ELF-1 (cell line): ENCODE measurements at regions not wholly inside any gene's neighbourhood (a gene's known extent, or its start where the extent isn't known, plus 50 kb on each side); places are given as distances from the start of the nearest gene placed in this dataset.
"Not testable (repeated sequence)": the region's sequence is repeated elsewhere in the genome, so short reads cannot be mapped to it uniquely, and the experiment has no call there.

Experiments used
- DNase-seq: peaks from one replicate; pipeline ENCODE4 v3.0.0-alpha.2; 2016; ENCODE audit warnings: low read depth, low spot score

- DNase-seq = no peak
Measured at GRCh38 chr12:127779301-127780045, 487.5 kb upstream of the TMEM132C start.

- DNase-seq = no peak
Measured at GRCh38 chr12:127780881-127781280, 486.1 kb upstream of the TMEM132C start.

GRCh38 chr12:127781336-127781735 lies 485.6 kb upstream of the TMEM132C start:
- DNase-seq = no peak

- no peak for DNase-seq
Measured at GRCh38 chr12:127785540-127785939, 481.4 kb upstream of the TMEM132C start.

- DNase-seq = no peak
Measured at GRCh38 chr12:127785986-127786590, 480.9 kb upstream of the TMEM132C start.

GRCh38 chr12:127787544-127787943 lies 479.4 kb upstream of the TMEM132C start:
- no peak for DNase-seq

- no peak for DNase-seq
Measured at GRCh38 chr12:127790376-127790775, 476.6 kb upstream of the TMEM132C start.

GRCh38 chr12:127791217-127791616 lies 475.8 kb upstream of the TMEM132C start:
- no peak for DNase-seq

- no peak for DNase-seq
Measured at GRCh38 chr12:127797918-127798317, 469.1 kb upstream of the TMEM132C start.

- no peak for DNase-seq
Measured at GRCh38 chr12:127802271-127802670, 464.7 kb upstream of the TMEM132C start.

GRCh38 chr12:127803545-127803944 lies 463.4 kb upstream of the TMEM132C start:
- no peak for DNase-seq

GRCh38 chr12:127809275-127809674 lies 457.7 kb upstream of the TMEM132C start:
- DNase-seq = no peak

GRCh38 chr12:127810041-127810440 lies 456.9 kb upstream of the TMEM132C start:
- no peak for DNase-seq

- DNase-seq = not testable (repeated sequence)
Measured at GRCh38 chr12:127810459-127810858, 456.5 kb upstream of the TMEM132C start.

GRCh38 chr12:127811988-127812387 lies 455.0 kb upstream of the TMEM132C start:
- DNase-seq = peak; percentile 32

GRCh38 chr12:127813147-127813546 lies 453.8 kb upstream of the TMEM132C start:
- DNase-seq = no peak

GRCh38 chr12:127819056-127819455 lies 447.9 kb upstream of the TMEM132C start:
- DNase-seq = no peak

GRCh38 chr12:127820271-127820670 lies 446.7 kb upstream of the TMEM132C start:
- no peak for DNase-seq

GRCh38 chr12:127820846-127821245 lies 446.1 kb upstream of the TMEM132C start:
- DNase-seq = no peak

GRCh38 chr12:127822809-127823411 lies 444.1 kb upstream of the TMEM132C start:
- no peak for DNase-seq

GRCh38 chr12:127823801-127824200 lies 443.2 kb upstream of the TMEM132C start:
- no peak for DNase-seq

GRCh38 chr12:127829281-127830064 lies 437.5 kb upstream of the TMEM132C start:
- no peak for DNase-seq
